PC-3 (cell line): ENCODE measurements at regions not wholly inside any gene's neighbourhood (a gene's known extent, or its start where the extent isn't known, plus 50 kb on each side); places are given as distances from the start of the nearest gene placed in this dataset.

Experiments used
- ATAC-seq: fragments of 200-7000 bp; cut with Tn5 transposase; 2 replicates; pipeline ENCODE4 v1.9.1; 2020; ENCODE audit warnings: mild to moderate bottlenecking, moderate library complexity
- BruUV-seq: library from RNA; stranded (reverse); fragments of 400-500 nt; replicated peaks from 2 replicates; lab custom pipeline; 2021; lab: Mats Ljungman, UMichigan
- CTCF ChIA-PET: fragments of 300-600 bp; sonication (Branson Sonifier 250); formaldehyde crosslinking; loops from one replicate; lab custom pipeline; 2022; ENCODE audit warnings: antibody characterized with exemption; lab: Charles Lee
- POLR2A ChIA-PET: fragments of 300-600 bp; sonication (Branson Sonifier 250); formaldehyde crosslinking; loops from one replicate; lab custom pipeline; 2022; ENCODE audit warnings: antibody characterized with exemption; ENCODE audit not compliant: unreplicated experiment; lab: Charles Lee
- DNase-seq: peaks from one replicate; pipeline ENCODE4 v3.0.0-alpha.2; 2015
- H2AFZ ChIP-seq: fragments of 300-600 bp; sonication (generic); 2 replicates; pipeline ENCODE4 v1.6.0; 2016; ENCODE audit warnings: antibody characterized with exemption, low read length
- H3F3A ChIP-seq: fragments of 300-600 bp; sonication (generic); one replicate; pipeline ENCODE4 v1.6.0; 2017; ENCODE audit warnings: antibody characterized with exemption, low read length, control low read depth, mild to moderate bottlenecking; ENCODE audit not compliant: unreplicated experiment
- H3K27ac ChIP-seq: fragments of 300-600 bp; sonication (generic); 2 replicates; pipeline ENCODE4 v1.5.1; 2016; ENCODE audit warnings: mild to moderate bottlenecking, low read length
- H3K27me3 ChIP-seq: fragments of 300-600 bp; sonication (generic); 2 replicates; pipeline ENCODE4 v1.6.1; 2016; ENCODE audit warnings: low read length, mixed read lengths
- H3K36me3 ChIP-seq: fragments of 300-600 bp; sonication (generic); 2 replicates; pipeline ENCODE4 v1.6.1; 2016; ENCODE audit warnings: low read depth, mixed run types, low read length, mixed read lengths
- H3K4me1 ChIP-seq: fragments of 300-600 bp; sonication (generic); 2 replicates; pipeline ENCODE4 v1.5.1; 2016; ENCODE audit warnings: low read length; ENCODE audit not compliant: insufficient read depth
- H3K4me2 ChIP-seq: fragments of 300-600 bp; sonication (generic); 2 replicates; pipeline ENCODE4 v1.6.0; 2016; ENCODE audit warnings: low read length
- H3K4me3 ChIP-seq: fragments of 300-600 bp; sonication (generic); 2 replicates; pipeline ENCODE4 v1.5.1; 2016; ENCODE audit warnings: mild to moderate bottlenecking, low read length, mixed read lengths
- H3K79me2 ChIP-seq: fragments of 300-600 bp; sonication (generic); 2 replicates; pipeline ENCODE4 v1.6.1; 2017; ENCODE audit warnings: low read length, mixed read lengths
- H3K9ac ChIP-seq: fragments of 300-600 bp; sonication (generic); 2 replicates; pipeline ENCODE4 v1.6.0; 2016; ENCODE audit warnings: mild to moderate bottlenecking, low read length
- H3K9me2 ChIP-seq: fragments of 300-600 bp; sonication (generic); replicated peaks from 2 replicates; pipeline ENCODE4 v1.6.1; 2016; ENCODE audit warnings: mixed run types, low read length, mixed read lengths
- H3K9me3 ChIP-seq: fragments of 300-600 bp; sonication (generic); 2 replicates; pipeline ENCODE4 v1.6.1; 2016; ENCODE audit warnings: low read length, mixed read lengths
- H4K20me1 ChIP-seq: fragments of 300-600 bp; sonication (generic); 2 replicates; pipeline ENCODE4 v1.6.1; 2016; ENCODE audit warnings: low read length, mixed read lengths
- CTCF ChIP-seq: fragments of 300-600 bp; sonication (generic); conservative IDR thresholded peaks from 2 replicates; pipeline ENCODE4 v1.5.1; 2017; ENCODE audit warnings: antibody characterized with exemption, low read depth, mild to moderate bottlenecking, low read length
- EZH2 ChIP-seq: fragments of 300-600 bp; sonication (generic); IDR thresholded peaks from one replicate; pipeline ENCODE4 v1.6.1; 2017; ENCODE audit warnings: antibody characterized with exemption, mild to moderate bottlenecking, low read length; ENCODE audit not compliant: unreplicated experiment
- EZH2phosphoT487 ChIP-seq: fragments of 300-600 bp; sonication (generic); IDR thresholded peaks from 2 replicates; pipeline ENCODE4 v1.6.1; 2018; ENCODE audit warnings: mild to moderate bottlenecking, antibody characterized with exemption, low read length, borderline replicate concordance
- intact Hi-C: fragments of 100-400 bp; cut with micrococcal nuclease; formaldehyde crosslinking; loops from 2 replicates; pipeline ENCODE4 v1.9.0; 2023

GRCh38 chr2:24439971-24440340, 51.1 kb upstream of the NCOA1 start:
- DNase-seq: no peak
- H3K4me3 ChIP-seq: no peak overlapping the region
- H3K9me3 ChIP-seq: no peaks in the 10 kb centered on the region
- H4K20me1 ChIP-seq: no peaks in the 10 kb centered on the region
- no peaks in the 10 kb centered on the region for H3K9me2 ChIP-seq
- no peaks in the 10 kb centered on the region for H3K27me3 ChIP-seq
- no peak overlapping the region for H3K4me2 ChIP-seq
- H3K4me1 ChIP-seq: no peaks in the 10 kb centered on the region
- intact Hi-C loops: no loop called here
- H3K79me2 ChIP-seq: no peaks in the 10 kb centered on the region
- no peak for TF ChIP-seq EZH2
- no peak for TF ChIP-seq CTCF
- TF ChIP-seq EZH2phosphoT487: no peak
- ChIA-PET CTCF (no interaction called here), POLR2A (no interaction called here)
- BruUV-seq: no TSS peak
- no peaks in the 10 kb centered on the region for H3F3A ChIP-seq
- no peaks in the 10 kb centered on the region for H3K36me3 ChIP-seq
- H2AFZ ChIP-seq: 0 out of 2 replicates have a peak overlapping the region, but pooled peaks have one; percentile 37
- ATAC-seq: no peak
- H3K9ac ChIP-seq: no peak overlapping the region
- H3K27ac ChIP-seq: no peak overlapping the region

GRCh38 chr2:24439280-24439970, 51.6 kb upstream of the NCOA1 start:
- no peaks in the 10 kb centered on the region for H4K20me1 ChIP-seq
- H3K4me1 ChIP-seq: no peaks in the 10 kb centered on the region
- BruUV-seq: no TSS peak
- H2AFZ ChIP-seq: 0 out of 2 replicates have a peak overlapping the region, but pooled peaks have one; percentile 37
- DNase-seq (no peak), ATAC-seq (no peak)
- no peaks in the 10 kb centered on the region for H3K36me3 ChIP-seq
- no peak overlapping the region for H3K9ac ChIP-seq
- no peaks in the 10 kb centered on the region for H3K9me3 ChIP-seq
- no peak overlapping the region for H3K4me3 ChIP-seq
- intact Hi-C loops: no loop called here
- no peaks in the 10 kb centered on the region for H3K9me2 ChIP-seq
- no peaks in the 10 kb centered on the region for H3F3A ChIP-seq
- H3K79me2 ChIP-seq: no peaks in the 10 kb centered on the region
- H3K4me2 ChIP-seq: no peak overlapping the region
- ChIA-PET POLR2A (no interaction called here), CTCF (no interaction called here)
- no peak for TF ChIP-seq EZH2phosphoT487
- TF ChIP-seq CTCF: no peak
- TF ChIP-seq EZH2: no peak
- no peaks in the 10 kb centered on the region for H3K27me3 ChIP-seq
- H3K27ac ChIP-seq: no peak overlapping the region

GRCh38 chr2:24438106-24438505, 52.9 kb upstream of the NCOA1 start:
- no peaks in the 10 kb centered on the region for H3K36me3 ChIP-seq
- no peak overlapping the region for H3K27ac ChIP-seq
- POLR2A ChIA-PET: no interaction called here
- no peaks in the 10 kb centered on the region for H4K20me1 ChIP-seq
- H3K4me2 ChIP-seq: no peak overlapping the region
- no peak overlapping the region for H2AFZ ChIP-seq
- H3K9me3 ChIP-seq: no peaks in the 10 kb centered on the region
- no peak for DNase-seq
- intact Hi-C loops: no loop called here
- no peaks in the 10 kb centered on the region for H3F3A ChIP-seq
- CTCF ChIA-PET: no interaction called here
- H3K79me2 ChIP-seq: no peaks in the 10 kb centered on the region
- H3K9ac ChIP-seq: no peak overlapping the region
- BruUV-seq: no TSS peak
- no peak overlapping the region for H3K4me3 ChIP-seq
- no peaks in the 10 kb centered on the region for H3K9me2 ChIP-seq
- H3K27me3 ChIP-seq: no peaks in the 10 kb centered on the region
- TF ChIP-seq EZH2 (no peak), CTCF (no peak), EZH2phosphoT487 (no peak)
- no peak for ATAC-seq
- H3K4me1 ChIP-seq: no peaks in the 10 kb centered on the region
